ENCODE measurements at regions not wholly inside any gene's neighbourhood (a gene's known extent, or its start where the extent isn't known, plus 50 kb on each side); places are given as distances from the start of the nearest gene placed in this dataset.

GRCh38 chr7:81031996-81032395, 113.1 kb upstream of the SEMA3C start:
- TF ChIP-seq CTCF (IDR thresholded peaks at IDR 0.05; ENCODE audit: low read depth, low read length, missing control alignments): no peak
- no peak for DNase-seq (ENCODE audit: extremely low read depth, low read depth)
- H3K4me3 ChIP-seq (replicated peaks; ENCODE audit: low read depth, low read length): no peak overlapping the region

GRCh38 chr7:81031243-81031642, 112.4 kb upstream of the SEMA3C start:
- no peak for TF ChIP-seq CTCF (IDR thresholded peaks at IDR 0.05; ENCODE audit: low read depth, low read length, missing control alignments)
- DNase-seq (ENCODE audit: extremely low read depth, low read depth): no peak
- H3K4me3 ChIP-seq (replicated peaks; ENCODE audit: low read depth, low read length): no peak overlapping the region

GRCh38 chr7:81030472-81030871, 111.6 kb upstream of the SEMA3C start:
- no peak overlapping the region for H3K4me3 ChIP-seq (replicated peaks; ENCODE audit: low read depth, low read length)
- DNase-seq (ENCODE audit: extremely low read depth, low read depth): no peak
- no peak for TF ChIP-seq CTCF (IDR thresholded peaks at IDR 0.05; ENCODE audit: low read depth, low read length, missing control alignments)

- no peak for DNase-seq (ENCODE audit: extremely low read depth, low read depth)
- no peak for TF ChIP-seq CTCF (IDR thresholded peaks at IDR 0.05; ENCODE audit: low read depth, low read length, missing control alignments)
- H3K4me3 ChIP-seq (replicated peaks; ENCODE audit: low read depth, low read length): no peak overlapping the region
Measured at GRCh38 chr7:81029511-81029910, 110.7 kb upstream of the SEMA3C start.

GRCh38 chr7:81025360-81025759, 106.5 kb upstream of the SEMA3C start:
- no peak overlapping the region for H3K4me3 ChIP-seq (replicated peaks; ENCODE audit: low read depth, low read length)
- no peak for TF ChIP-seq CTCF (IDR thresholded peaks at IDR 0.05; ENCODE audit: low read depth, low read length, missing control alignments)
- DNase-seq (ENCODE audit: extremely low read depth, low read depth): no peak

GRCh38 chr7:81014908-81015307, 96.1 kb upstream of the SEMA3C start:
- no peak overlapping the region for H3K4me3 ChIP-seq (replicated peaks; ENCODE audit: low read depth, low read length)
- no peak for DNase-seq (ENCODE audit: extremely low read depth, low read depth)
- TF ChIP-seq CTCF (IDR thresholded peaks at IDR 0.05; ENCODE audit: low read depth, low read length, missing control alignments): no peak

GRCh38 chr7:81014266-81014665, 95.4 kb upstream of the SEMA3C start:
- H3K4me3 ChIP-seq (replicated peaks; ENCODE audit: low read depth, low read length): no peak overlapping the region
- no peak for TF ChIP-seq CTCF (IDR thresholded peaks at IDR 0.05; ENCODE audit: low read depth, low read length, missing control alignments)
- DNase-seq (ENCODE audit: extremely low read depth, low read depth): no peak

All from HFF-Myc (cell line).